ENCODE measurements at regions not wholly inside any gene's neighbourhood (a gene's known extent, or its start where the extent isn't known, plus 50 kb on each side); places are given as distances from the start of the nearest gene placed in this dataset.

DNA sequence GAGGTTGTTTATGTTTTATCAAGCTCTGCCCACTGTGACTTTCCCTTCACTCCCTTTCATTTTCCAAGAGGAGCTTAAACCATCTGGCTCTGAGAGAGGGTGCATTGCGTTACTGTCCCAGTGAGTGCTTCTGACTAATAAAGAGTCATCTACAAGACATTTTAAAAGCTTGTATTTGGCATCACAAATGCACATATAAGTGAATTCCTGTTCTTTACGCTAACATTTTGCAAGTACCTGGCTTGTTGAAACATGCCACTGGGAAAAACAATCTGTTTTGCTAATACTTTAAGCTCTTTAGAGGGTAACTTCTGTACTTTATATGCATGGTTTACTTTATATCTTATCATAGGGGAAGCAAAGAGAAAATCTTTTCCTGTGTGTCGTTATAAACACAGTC is 534.6 kb upstream of the POM121L12 start:
- Histone ChIP-seq H3K4me2 (ENCODE audit: low read length) (no peak overlapping the region), H3K27me3 (ENCODE audit: control insufficient read depth, low read length) (no peaks in the 10 kb centered on the region), H3K79me2 (ENCODE audit: control insufficient read depth, low read length) (no peaks in the 10 kb centered on the region), H3K4me3 (ENCODE audit: low read length) (no peak overlapping the region), H3K27ac (ENCODE audit: low read depth, low read length) (no peak overlapping the region), H3K36me3 (ENCODE audit: control insufficient read depth, low read length) (peaks cover 56% of the 10 kb centered on the region), H3K4me1 (ENCODE audit: control insufficient read depth, low read length) (peaks cover 42% of the 10 kb centered on the region), H3F3A (ENCODE audit: control insufficient read depth, insufficient read depth) (peaks cover 7% of the 10 kb centered on the region; the same call in 1 of the 2 replicates), H3K9me2 (replicated peaks; ENCODE audit: control insufficient read depth, low read length) (no peaks in the 10 kb centered on the region), H3K9me3 (ENCODE audit: control insufficient read depth, insufficient read depth, low read length) (peaks cover 33% of the 10 kb centered on the region), H4K20me1 (ENCODE audit: control insufficient read depth, insufficient read depth, low read depth, low read length) (no peaks in the 10 kb centered on the region)
- TF ChIP-seq EZH2phosphoT487 (IDR thresholded peaks at IDR 0.05; ENCODE audit: borderline replicate concordance, low read length) = no peak
- TF ChIP-seq, protein P1, sequence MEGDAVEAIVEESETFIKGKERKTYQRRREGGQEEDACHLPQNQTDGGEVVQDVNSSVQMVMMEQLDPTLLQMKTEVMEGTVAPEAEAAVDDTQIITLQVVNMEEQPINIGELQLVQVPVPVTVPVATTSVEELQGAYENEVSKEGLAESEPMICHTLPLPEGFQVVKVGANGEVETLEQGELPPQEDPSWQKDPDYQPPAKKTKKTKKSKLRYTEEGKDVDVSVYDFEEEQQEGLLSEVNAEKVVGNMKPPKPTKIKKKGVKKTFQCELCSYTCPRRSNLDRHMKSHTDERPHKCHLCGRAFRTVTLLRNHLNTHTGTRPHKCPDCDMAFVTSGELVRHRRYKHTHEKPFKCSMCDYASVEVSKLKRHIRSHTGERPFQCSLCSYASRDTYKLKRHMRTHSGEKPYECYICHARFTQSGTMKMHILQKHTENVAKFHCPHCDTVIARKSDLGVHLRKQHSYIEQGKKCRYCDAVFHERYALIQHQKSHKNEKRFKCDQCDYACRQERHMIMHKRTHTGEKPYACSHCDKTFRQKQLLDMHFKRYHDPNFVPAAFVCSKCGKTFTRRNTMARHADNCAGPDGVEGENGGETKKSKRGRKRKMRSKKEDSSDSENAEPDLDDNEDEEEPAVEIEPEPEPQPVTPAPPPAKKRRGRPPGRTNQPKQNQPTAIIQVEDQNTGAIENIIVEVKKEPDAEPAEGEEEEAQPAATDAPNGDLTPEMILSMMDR (IDR thresholded peaks at IDR 0.05; ENCODE audit: low read depth, low read length, poor library complexity, severe bottlenecking) = no peak

DNA sequence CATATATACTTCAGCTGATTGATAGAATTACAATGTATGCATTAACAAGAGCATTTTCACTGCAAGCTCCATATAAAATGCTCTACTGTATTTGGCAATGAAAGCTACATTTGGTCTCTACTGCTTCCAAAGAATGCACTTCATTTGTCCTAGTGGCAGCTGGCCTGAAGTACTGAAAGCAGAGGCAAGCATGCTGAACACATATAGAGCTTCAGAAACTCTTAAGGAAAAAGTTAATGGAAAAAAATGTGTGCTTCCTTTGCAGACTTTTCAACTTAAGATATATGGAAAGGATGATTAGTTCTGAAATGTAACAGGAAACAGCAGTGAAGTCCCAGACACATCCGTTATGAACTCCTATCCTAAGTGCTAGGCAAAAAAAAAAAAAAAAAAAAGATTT is 537.1 kb upstream of the POM121L12 start:
- peaks cover 16% of the 10 kb centered on the region; the same call in 1 of the 2 replicates for H3K9me3 ChIP-seq (ENCODE audit: control insufficient read depth, insufficient read depth, low read length)
- H3K27me3 ChIP-seq (ENCODE audit: control insufficient read depth, low read length) = no peaks in the 10 kb centered on the region
- peak overlapping the region; percentile 29 for H3K4me2 ChIP-seq (ENCODE audit: low read length)
- no peaks in the 10 kb centered on the region for H3K9me2 ChIP-seq (replicated peaks; ENCODE audit: control insufficient read depth, low read length)
- no peaks in the 10 kb centered on the region for H3K79me2 ChIP-seq (ENCODE audit: control insufficient read depth, low read length)
- no peak for TF ChIP-seq EZH2phosphoT487 (IDR thresholded peaks at IDR 0.05; ENCODE audit: borderline replicate concordance, low read length)
- TF ChIP-seq, protein P1 (IDR thresholded peaks at IDR 0.05; ENCODE audit: low read depth, low read length, poor library complexity, severe bottlenecking) = no peak
- H3F3A ChIP-seq (ENCODE audit: control insufficient read depth, insufficient read depth) = 0 out of 2 replicates have a peak, but pooled peaks cover 4% of the 10 kb centered on the region
- H3K36me3 ChIP-seq (ENCODE audit: control insufficient read depth, low read length) = peaks cover 34% of the 10 kb centered on the region
- H4K20me1 ChIP-seq (ENCODE audit: control insufficient read depth, insufficient read depth, low read depth, low read length) = no peaks in the 10 kb centered on the region
- H3K27ac ChIP-seq (ENCODE audit: low read depth, low read length) = peak overlapping the region; percentile 41
- peaks cover 33% of the 10 kb centered on the region for H3K4me1 ChIP-seq (ENCODE audit: control insufficient read depth, low read length)
- peak overlapping the region; percentile 17; the same call in 1 of the 2 replicates for H3K4me3 ChIP-seq (ENCODE audit: low read length)

DNA sequence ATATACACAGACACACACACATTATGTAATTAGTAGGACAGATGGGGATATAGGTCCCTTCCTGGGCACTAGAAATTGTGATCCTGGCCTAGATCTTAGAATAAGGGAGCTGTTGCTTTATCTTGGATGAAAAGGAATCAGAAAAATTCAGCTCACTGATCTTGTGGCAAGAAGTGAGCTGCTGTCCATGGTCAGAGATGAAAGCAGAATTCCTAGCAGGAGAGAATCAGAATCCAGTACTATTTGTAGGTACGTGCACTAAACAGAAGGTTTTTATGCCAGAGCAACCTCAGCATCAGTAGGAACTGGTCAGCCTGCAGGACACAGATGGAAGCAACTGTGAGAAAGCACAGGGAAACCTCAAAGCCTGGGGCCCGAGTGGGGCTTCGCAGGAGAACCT is 549.2 kb upstream of the POM121L12 start:
- H3K27me3 ChIP-seq (ENCODE audit: control insufficient read depth, low read length) = no peaks in the 10 kb centered on the region
- no peak overlapping the region for H3K27ac ChIP-seq (ENCODE audit: low read depth, low read length)
- no peak overlapping the region for H3K4me3 ChIP-seq (ENCODE audit: low read length)
- H3K9me2 ChIP-seq (replicated peaks; ENCODE audit: control insufficient read depth, low read length) = no peaks in the 10 kb centered on the region
- H4K20me1 ChIP-seq (ENCODE audit: control insufficient read depth, insufficient read depth, low read depth, low read length) = no peaks in the 10 kb centered on the region
- no peaks in the 10 kb centered on the region for H3K4me1 ChIP-seq (ENCODE audit: control insufficient read depth, low read length)
- no peaks in the 10 kb centered on the region for H3K79me2 ChIP-seq (ENCODE audit: control insufficient read depth, low read length)
- H3K4me2 ChIP-seq (ENCODE audit: low read length) = no peak overlapping the region
- H3K9me3 ChIP-seq (ENCODE audit: control insufficient read depth, insufficient read depth, low read length) = peaks cover 16% of the 10 kb centered on the region; the same call in 1 of the 2 replicates
- TF ChIP-seq EZH2phosphoT487 (IDR thresholded peaks at IDR 0.05; ENCODE audit: borderline replicate concordance, low read length) = no peak
- TF ChIP-seq, protein P1 (IDR thresholded peaks at IDR 0.05; ENCODE audit: low read depth, low read length, poor library complexity, severe bottlenecking) = no peak
- no peaks in the 10 kb centered on the region for H3F3A ChIP-seq (ENCODE audit: control insufficient read depth, insufficient read depth)
- no peaks in the 10 kb centered on the region for H3K36me3 ChIP-seq (ENCODE audit: control insufficient read depth, low read length)

Data from DOHH2 (cell line).